Esophagus squamous epithelium (tissue), 5 donors: ENCODE measurements at regions not wholly inside any gene's neighbourhood (a gene's known extent, or its start where the extent isn't known, plus 50 kb on each side); places are given as distances from the start of the nearest gene placed in this dataset.
"Not testable (repeated sequence)": the region's sequence is repeated elsewhere in the genome, so short reads cannot be mapped to it uniquely, and the experiment has no call there.

ENCODE experiments used
- DNase-seq: peaks from one replicate; lab custom pipeline; 2025; lab: John Stamatoyannopoulos, UW
- H3K27ac ChIP-seq, 4 donors: fragments of 200-600 bp; sonication (generic); one replicate each; pipeline ENCODE4 v1.5.1; 2016 to 2019; ENCODE audit warnings: mild to moderate bottlenecking in 1 of 4
- H3K27me3 ChIP-seq, 4 donors: fragments of 200-600 bp; sonication (generic); 1 replicate in 3 of 4; 2 replicates in 1 of 4; pipeline versions ENCODE4 v1.5.1 to v1.6.0; 2017 to 2021; ENCODE audit warnings: antibody characterized with exemption in 1 of 4
- H3K36me3 ChIP-seq, 3 donors: fragments of 200-600 bp; sonication (generic); one replicate each; pipeline ENCODE4 v1.5.1; 2016 to 2019
- H3K4me1 ChIP-seq, 3 donors: fragments of 200-600 bp; sonication (generic); one replicate each; pipeline ENCODE4 v1.5.1; 2017 to 2019
- H3K4me3 ChIP-seq, 4 donors: fragments of 200-600 bp; sonication (generic); 1 replicate in 3 of 4; 2 replicates in 1 of 4; pipeline ENCODE4 v1.5.1; 2016 to 2019; ENCODE audit warnings: mild to moderate bottlenecking in 2 of 4, moderate library complexity in 1 of 4
- H3K9me3 ChIP-seq, 3 donors: fragments of 200-600 bp; sonication (generic); one replicate each; pipeline ENCODE4 v1.5.1; 2016 to 2019
- CTCF ChIP-seq, 6 experiments: fragments of 450-650 bp in 4 of 6; fragments of 200-600 bp in 2 of 6; sonication (generic) in 2 of 6; IDR thresholded peaks; one replicate each; pipeline ENCODE4 v1.5.1; 2016 to 2019; ENCODE audit warnings: antibody characterized with exemption in 6 of 6, mild to moderate bottlenecking in 4 of 6, moderate library complexity in 4 of 6
- POLR2A ChIP-seq, 4 donors: fragments of 450-650 bp; IDR thresholded peaks; one replicate each; pipeline ENCODE4 v1.6.1; 2017; ENCODE audit warnings: antibody characterized with exemption in 4 of 4, mild to moderate bottlenecking in 4 of 4, moderate library complexity in 3 of 4
- WGBS, 2 donors: methylation state at CpG; one replicate each; pipeline ENCODE4 v1.1.5; 2018; 5-methylcytosine and 5-hydroxymethylcytosine counted together
- intact Hi-C: fragments of 100-400 bp; cut with DNase I; formaldehyde crosslinking; loops from one replicate; pipeline ENCODE4 v1.15.0; 2022
- donor health status: DM: yes; HTN: yes; CAD: no.

- Histone ChIP-seq H3K27ac (no peak overlapping the region), H3K36me3 (no peaks in the 10 kb centered on the region), H3K27me3 (no peaks in the 10 kb centered on the region), H3K9me3 (no peaks in the 10 kb centered on the region), H3K4me3 (no peak overlapping the region), H3K4me1 (no peaks in the 10 kb centered on the region)
- no peak for DNase-seq
- WGBS, 2 donors: 59% methylated on average over 1 of the region's 1 CpG; no CpG with 5 or more reads in 1 of the 2 donors
- intact Hi-C loops: no loop called here
- TF ChIP-seq POLR2A (IDR thresholded peaks at IDR 0.05) (no peak), CTCF (IDR thresholded peaks at IDR 0.05) (no peak)
Observed at GRCh38 chr4:79561751-79562150, 153.7 kb upstream of the GK2 start.

GRCh38 chr4:79559398-79559797 is 151.4 kb upstream of the GK2 start:
- H3K4me3 ChIP-seq, H3K27ac ChIP-seq, H3K36me3 ChIP-seq, H3K27me3 ChIP-seq, H3K4me1 ChIP-seq, H3K9me3 ChIP-seq, intact Hi-C loops, DNase-seq: not testable (repeated sequence)
- 96 to 100% methylated on average over 2 of the region's 2 CpGs for WGBS, 2 donors

GRCh38 chr4:79552311-79552710 is 144.3 kb upstream of the GK2 start:
- Histone ChIP-seq H3K4me1 (peaks cover 0 to 10% (median 0%) of the 10 kb centered on the region in 3 donors), H3K9me3 (no peaks in the 10 kb centered on the region), H3K4me3 (no peak overlapping the region), H3K27me3 (no peaks in the 10 kb centered on the region), H3K36me3 (no peaks in the 10 kb centered on the region), H3K27ac (no peak overlapping the region)
- intact Hi-C loops: no loop called here
- DNase-seq: no peak
- TF ChIP-seq CTCF (IDR thresholded peaks at IDR 0.05): no peak
- no peak for TF ChIP-seq POLR2A (IDR thresholded peaks at IDR 0.05)

GRCh38 chr4:79551555-79551954 is 143.5 kb upstream of the GK2 start:
- peaks cover 0 to 14% (median 0%) of the 10 kb centered on the region in 3 donors for H3K4me1 ChIP-seq
- H3K9me3 ChIP-seq: no peaks in the 10 kb centered on the region
- WGBS, 2 donors: 48 to 88% methylated on average over 5 of the region's 5 CpGs
- no peak overlapping the region for H3K4me3 ChIP-seq
- TF ChIP-seq POLR2A (IDR thresholded peaks at IDR 0.05) (no peak), CTCF (IDR thresholded peaks at IDR 0.05) (no peak)
- no peak overlapping the region for H3K27ac ChIP-seq
- H3K27me3 ChIP-seq: no peaks in the 10 kb centered on the region
- no peaks in the 10 kb centered on the region for H3K36me3 ChIP-seq
- intact Hi-C loops: no loop called here
- no peak for DNase-seq

GRCh38 chr4:79547851-79548250 is 139.8 kb upstream of the GK2 start:
- no peak overlapping the region for H3K27ac ChIP-seq
- H3K36me3 ChIP-seq: no peaks in the 10 kb centered on the region
- peaks cover 0 to 20% (median 0%) of the 10 kb centered on the region in 3 donors for H3K4me1 ChIP-seq
- H3K27me3 ChIP-seq: no peaks in the 10 kb centered on the region
- 46 to 48% methylated on average over 3 of the region's 3 CpGs for WGBS, 2 donors
- intact Hi-C loops: no loop called here
- H3K4me3 ChIP-seq: no peak overlapping the region
- H3K9me3 ChIP-seq: no peaks in the 10 kb centered on the region
- no peak for DNase-seq
- no peak for TF ChIP-seq POLR2A (IDR thresholded peaks at IDR 0.05)
- no peak for TF ChIP-seq CTCF (IDR thresholded peaks at IDR 0.05)

GRCh38 chr4:79545292-79545691 is 137.3 kb upstream of the GK2 start:
- H3K9me3 ChIP-seq, intact Hi-C loops, DNase-seq, H3K4me3 ChIP-seq, H3K36me3 ChIP-seq, H3K27ac ChIP-seq, H3K27me3 ChIP-seq: not testable (repeated sequence)
- 33 to 55% methylated on average over 1 of the region's 1 CpG for WGBS, 2 donors
- peaks cover 0 to 20% (median 0%) of the 10 kb centered on the region in 3 donors for H3K4me1 ChIP-seq
